Mesendoderm (in vitro differentiated cells): ENCODE measurements at regions not wholly inside any gene's neighbourhood (a gene's known extent, or its start where the extent isn't known, plus 50 kb on each side); places are given as distances from the start of the nearest gene placed in this dataset.
"Not testable (repeated sequence)": the region's sequence is repeated elsewhere in the genome, so short reads cannot be mapped to it uniquely, and the experiment has no call there.

ENCODE experiments used
- DNase-seq: peaks from one replicate; pipeline ENCODE4 v3.0.0; 2013
- H2AK5ac ChIP-seq: 2 replicates; pipeline ENCODE4 v1.6.1; 2013; ENCODE audit warnings: low read length, inconsistent platforms
- H2BK120ac ChIP-seq: 2 replicates; pipeline ENCODE4 v1.6.1; 2013; ENCODE audit warnings: low read depth, mild to moderate bottlenecking, low read length, moderate library complexity, mixed read lengths
- H2BK15ac ChIP-seq: replicated peaks from 2 replicates; pipeline ENCODE4 v1.6.1; 2013; ENCODE audit warnings: low read depth, mild to moderate bottlenecking, moderate library complexity
- H2BK5ac ChIP-seq: 2 replicates; pipeline ENCODE4 v1.6.1; 2013; ENCODE audit warnings: low read length, inconsistent platforms
- H3K18ac ChIP-seq: 2 replicates; pipeline ENCODE4 v1.6.1; 2013; ENCODE audit warnings: mild to moderate bottlenecking, low read length, mixed read lengths
- H3K23ac ChIP-seq: one replicate; pipeline ENCODE4 v1.6.1; 2013; ENCODE audit warnings: low read length
- H3K27ac ChIP-seq: 2 replicates; pipeline ENCODE4 v1.5.1; 2013; ENCODE audit warnings: low read depth, mild to moderate bottlenecking, inconsistent platforms, low read length, moderate library complexity
- H3K27me3 ChIP-seq: 2 replicates; pipeline ENCODE4 v1.6.1; 2013; ENCODE audit warnings: low read length, control low read depth, mild to moderate bottlenecking, inconsistent platforms; ENCODE audit not compliant: insufficient read depth, poor library complexity
- H3K36me3 ChIP-seq: 2 replicates; pipeline ENCODE4 v1.6.1; 2013; ENCODE audit warnings: low read length, inconsistent platforms; ENCODE audit not compliant: control insufficient read depth, insufficient read depth
- H3K4ac ChIP-seq: one replicate; pipeline ENCODE4 v1.6.1; 2013; ENCODE audit warnings: low read depth, mild to moderate bottlenecking, low read length, moderate library complexity
- H3K4me1 ChIP-seq: 2 replicates; pipeline ENCODE4 v1.6.1; 2013; ENCODE audit warnings: low read depth, low read length, inconsistent platforms; ENCODE audit not compliant: control insufficient read depth
- H3K4me2 ChIP-seq: 2 replicates; pipeline ENCODE4 v1.6.1; 2013; ENCODE audit warnings: low read length
- H3K4me3 ChIP-seq: 2 replicates; pipeline ENCODE4 v1.5.1; 2013; ENCODE audit warnings: mild to moderate bottlenecking, low read length
- H3K56ac ChIP-seq: one replicate; pipeline ENCODE4 v1.6.1; 2013; ENCODE audit warnings: low read length
- H3K79me1 ChIP-seq: 2 replicates; pipeline ENCODE4 v1.6.1; 2013; ENCODE audit warnings: low read length, inconsistent platforms
- H3K79me2 ChIP-seq: 2 replicates; pipeline ENCODE4 v1.6.1; 2013; ENCODE audit warnings: mild to moderate bottlenecking, low read length; ENCODE audit not compliant: control insufficient read depth, insufficient read depth
- H3K9ac ChIP-seq: 2 replicates; pipeline ENCODE4 v1.6.1; 2013; ENCODE audit warnings: low read length, inconsistent platforms
- H4K5ac ChIP-seq: one replicate; pipeline ENCODE4 v1.6.1; 2013; ENCODE audit warnings: low read length
- H4K8ac ChIP-seq: one replicate; pipeline ENCODE4 v1.6.1; 2013; ENCODE audit warnings: low read depth, mild to moderate bottlenecking, control low read depth, low read length, moderate library complexity
- WGBS: extraction: QIAGEN DNeasy Blood & Tissue Kit; methylation state at CpG from one replicate; pipeline ENCODE4 v1.1.7; 2013; ENCODE audit warnings: low lambda C conversion rate, missing lambda C conversion rate; ENCODE audit not compliant: insufficient coverage; ENCODE audit errors: extremely low coverage; 5-methylcytosine and 5-hydroxymethylcytosine counted together

- no CpG with 5 or more reads among the region's 4 CpGs for WGBS
- not testable (repeated sequence) for H3K4me3 ChIP-seq, H2BK120ac ChIP-seq, H3K56ac ChIP-seq, H4K8ac ChIP-seq, H3K4ac ChIP-seq, H4K5ac ChIP-seq, H3K27ac ChIP-seq, H3K4me1 ChIP-seq, H3K36me3 ChIP-seq, H3K18ac ChIP-seq, DNase-seq, H3K4me2 ChIP-seq, H3K27me3 ChIP-seq, H3K79me1 ChIP-seq, H2BK5ac ChIP-seq, H3K79me2 ChIP-seq, H3K23ac ChIP-seq, H2AK5ac ChIP-seq, H2BK15ac ChIP-seq, H3K9ac ChIP-seq
Observed at GRCh38 chr18:29360659-29361058, 1183.7 kb upstream of the CDH2 start.

GRCh38 chr18:29359222-29359621 is 1182.3 kb upstream of the CDH2 start:
- H4K8ac ChIP-seq, H3K27ac ChIP-seq, H2BK120ac ChIP-seq: not testable (repeated sequence)

GRCh38 chr18:29351171-29351570 is 1174.2 kb upstream of the CDH2 start:
- Histone ChIP-seq H4K5ac (no peak overlapping the region), H3K4me3 (no peak overlapping the region), H3K23ac (no peak overlapping the region), H2BK15ac (no peak overlapping the region), H3K4me2 (no peak overlapping the region), H3K79me2 (no peaks in the 10 kb centered on the region), H2AK5ac (no peak overlapping the region), H2BK120ac (no peak overlapping the region), H3K4me1 (no peaks in the 10 kb centered on the region), H3K9ac (no peak overlapping the region), H4K8ac (no peak overlapping the region), H3K18ac (no peak overlapping the region), H3K27ac (no peak overlapping the region), H3K4ac (no peak overlapping the region), H3K56ac (no peak overlapping the region), H3K27me3 (no peaks in the 10 kb centered on the region), H3K79me1 (no peaks in the 10 kb centered on the region), H3K36me3 (no peaks in the 10 kb centered on the region), H2BK5ac (no peak overlapping the region)
- no CpG with 5 or more reads among the region's 1 CpG for WGBS
- DNase-seq, result no peak

More at GRCh38 chr18:29359222-29359621, 1182.3 kb upstream of the CDH2 start:
- H3K4me2 ChIP-seq, H3K4me1 ChIP-seq, H3K56ac ChIP-seq, H2AK5ac ChIP-seq, H3K79me1 ChIP-seq, H2BK5ac ChIP-seq, H3K27me3 ChIP-seq, H3K18ac ChIP-seq, H3K23ac ChIP-seq, H3K4ac ChIP-seq, H3K9ac ChIP-seq, H3K36me3 ChIP-seq, H2BK15ac ChIP-seq, DNase-seq, H4K5ac ChIP-seq, H3K79me2 ChIP-seq, H3K4me3 ChIP-seq: not testable (repeated sequence)

- H3K9ac ChIP-seq, result no peak overlapping the region
- H2BK5ac ChIP-seq, result no peak overlapping the region
- no peak overlapping the region for H3K4me3 ChIP-seq
- H3K27me3 ChIP-seq, result no peaks in the 10 kb centered on the region
- DNase-seq, result no peak
- no peak overlapping the region for H3K18ac ChIP-seq
- no CpG with 5 or more reads among the region's 2 CpGs for WGBS
- no peak overlapping the region for H2BK120ac ChIP-seq
- H3K56ac ChIP-seq, result no peak overlapping the region
- no peaks in the 10 kb centered on the region for H3K36me3 ChIP-seq
- no peak overlapping the region for H2BK15ac ChIP-seq
- no peaks in the 10 kb centered on the region for H3K79me1 ChIP-seq
- no peaks in the 10 kb centered on the region for H3K79me2 ChIP-seq
- no peak overlapping the region for H3K27ac ChIP-seq
- H4K5ac ChIP-seq, result no peak overlapping the region
- H3K4ac ChIP-seq, result no peak overlapping the region
- no peak overlapping the region for H2AK5ac ChIP-seq
- H3K4me1 ChIP-seq, result no peaks in the 10 kb centered on the region
- no peak overlapping the region for H4K8ac ChIP-seq
- no peak overlapping the region for H3K23ac ChIP-seq
- H3K4me2 ChIP-seq, result no peak overlapping the region
Observed at GRCh38 chr18:29328932-29329331, 1152.0 kb upstream of the CDH2 start.

GRCh38 chr18:29326214-29326613 is 1149.3 kb upstream of the CDH2 start:
- no peak overlapping the region for H2BK15ac ChIP-seq
- H3K4ac ChIP-seq, result no peak overlapping the region
- H3K27ac ChIP-seq, result no peak overlapping the region
- H4K5ac ChIP-seq, result no peak overlapping the region
- peak; percentile 51 for DNase-seq
- no peaks in the 10 kb centered on the region for H3K79me1 ChIP-seq
- H3K9ac ChIP-seq, result no peak overlapping the region
- H3K4me3 ChIP-seq, result no peak overlapping the region
- WGBS, result no CpG with 5 or more reads among the region's 2 CpGs
- H3K27me3 ChIP-seq, result no peaks in the 10 kb centered on the region
- H3K56ac ChIP-seq, result no peak overlapping the region
- H3K23ac ChIP-seq, result no peak overlapping the region
- no peak overlapping the region for H4K8ac ChIP-seq
- no peaks in the 10 kb centered on the region for H3K36me3 ChIP-seq
- H2BK120ac ChIP-seq, result no peak overlapping the region
- no peaks in the 10 kb centered on the region for H3K4me1 ChIP-seq
- no peak overlapping the region for H3K18ac ChIP-seq
- H3K79me2 ChIP-seq, result no peaks in the 10 kb centered on the region
- H3K4me2 ChIP-seq, result no peak overlapping the region
- no peak overlapping the region for H2AK5ac ChIP-seq
- H2BK5ac ChIP-seq, result no peak overlapping the region

GRCh38 chr18:29321561-29321960 is 1144.6 kb upstream of the CDH2 start:
- H3K27me3 ChIP-seq, result no peaks in the 10 kb centered on the region
- no peaks in the 10 kb centered on the region for H3K4me1 ChIP-seq
- no peak for DNase-seq
- no peak overlapping the region for H3K27ac ChIP-seq
- no peak overlapping the region for H3K9ac ChIP-seq
- H3K23ac ChIP-seq, result no peak overlapping the region
- H3K79me2 ChIP-seq, result no peaks in the 10 kb centered on the region
- H3K4me3 ChIP-seq, result no peak overlapping the region
- no peak overlapping the region for H2AK5ac ChIP-seq
- no peaks in the 10 kb centered on the region for H3K79me1 ChIP-seq
- no CpG with 5 or more reads among the region's 1 CpG for WGBS
- no peak overlapping the region for H2BK5ac ChIP-seq
- no peak overlapping the region for H3K4ac ChIP-seq
- no peaks in the 10 kb centered on the region for H3K36me3 ChIP-seq
- no peak overlapping the region for H4K5ac ChIP-seq
- no peak overlapping the region for H3K18ac ChIP-seq
- no peak overlapping the region for H3K4me2 ChIP-seq
- H3K56ac ChIP-seq, result no peak overlapping the region
- no peak overlapping the region for H4K8ac ChIP-seq
- no peak overlapping the region for H2BK15ac ChIP-seq
- no peak overlapping the region for H2BK120ac ChIP-seq
